Activated CD8-positive, alpha-beta T cell treated with anti-CD3 and anti-CD28 coated beads, Interleukin-2, amount 10 ng/mL, durations not matched to agents 7 days and 5 days (primary cell): ENCODE measurements at regions not wholly inside any gene's neighbourhood (a gene's known extent, or its start where the extent isn't known, plus 50 kb on each side); places are given as distances from the start of the nearest gene placed in this dataset.

Experiments used
- ATAC-seq: fragments of 150-1000 bp; cut with Tn5 transposase; one replicate; pipeline ENCODE4 v1.10.0; 2021; ENCODE audit warnings: moderate library complexity
- CTCF ChIA-PET: fragments of 350-600 bp; sonication (Branson Sonifier 250); formaldehyde crosslinking; loops from one replicate; lab custom pipeline; 2021; ENCODE audit warnings: antibody characterized with exemption; lab: Charles Lee
- POLR2A ChIA-PET: fragments of 350-600 bp; sonication (Branson Sonifier 250); formaldehyde crosslinking; loops from one replicate; lab custom pipeline; 2021; ENCODE audit warnings: antibody characterized with exemption; lab: Charles Lee
- DNase-seq: peaks from one replicate; pipeline ENCODE4 v3.0.0-alpha.2; 2020
- H3K27ac Mint-ChIP-seq: one replicate; pipeline ENCODE4 v1.8.0; 2021; ENCODE audit warnings: mild to moderate bottlenecking, mixed read lengths
- H3K27me3 Mint-ChIP-seq: one replicate; pipeline ENCODE4 v1.8.0; 2021; ENCODE audit warnings: low read depth, mixed read lengths
- H3K36me3 Mint-ChIP-seq: one replicate; pipeline ENCODE4 v1.8.0; 2021; ENCODE audit warnings: low read depth, mixed read lengths
- H3K4me1 Mint-ChIP-seq: one replicate; pipeline ENCODE4 v1.8.0; 2021; ENCODE audit warnings: low read depth, mixed read lengths
- H3K4me3 Mint-ChIP-seq: one replicate; pipeline ENCODE4 v1.8.0; 2021; ENCODE audit warnings: mild to moderate bottlenecking, mixed read lengths
- H3K9me3 Mint-ChIP-seq: one replicate; pipeline ENCODE4 v1.8.0; 2022; ENCODE audit warnings: mixed read lengths; ENCODE audit not compliant: insufficient read depth

DNA sequence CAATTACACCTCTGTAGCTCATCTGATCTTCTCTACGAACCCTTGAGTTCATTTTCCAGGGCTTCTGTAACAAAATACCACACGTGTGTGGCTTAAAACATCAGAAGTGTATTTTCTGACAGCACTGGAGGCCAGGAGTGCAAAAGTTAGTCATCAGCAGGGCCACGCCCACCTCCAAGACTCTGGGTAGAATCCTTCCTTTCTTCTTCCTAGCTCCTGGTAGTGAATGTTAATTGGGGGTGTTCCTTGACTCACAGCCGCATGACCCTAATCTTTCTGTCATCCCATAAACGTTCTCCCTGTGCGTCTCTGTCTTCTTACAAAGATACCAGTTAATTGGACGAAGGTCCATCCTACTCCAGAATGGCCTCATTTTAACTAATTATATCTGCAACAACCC lies 115.0 kb downstream of the TRIML1 start:
- POLR2A ChIA-PET: no interaction called here
- H3K27me3 Mint-ChIP-seq: no peaks in the 10 kb centered on the region

DNA sequence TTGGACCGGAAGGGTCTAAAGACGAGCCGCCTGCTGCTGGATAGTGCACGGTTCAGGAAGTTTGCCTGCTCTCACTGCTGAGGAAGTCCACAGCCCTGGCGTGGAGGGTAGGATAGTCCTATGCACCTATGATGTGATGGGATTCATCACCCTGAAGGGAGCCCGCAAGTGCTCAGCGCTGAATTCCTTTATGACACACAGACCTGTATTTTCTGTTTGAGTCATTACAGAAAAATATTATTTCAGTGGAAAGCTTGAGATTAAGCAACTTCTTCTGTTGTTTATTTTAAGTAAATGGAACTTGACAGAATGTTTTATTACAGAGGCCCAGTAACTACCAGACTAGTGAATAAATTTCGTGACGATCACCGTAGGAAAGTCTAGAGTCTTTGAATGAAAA lies 123.2 kb downstream of the TRIML1 start:
- Mint-ChIP-seq H3K27me3 (no peaks in the 10 kb centered on the region), H3K4me3 (no peak overlapping the region), H3K36me3 (no peaks in the 10 kb centered on the region), H3K4me1 (no peaks in the 10 kb centered on the region), H3K9me3 (peaks cover 10% of the 10 kb centered on the region), H3K27ac (no peak overlapping the region)
- no peak for DNase-seq
- ChIA-PET CTCF (no interaction called here), POLR2A (no interaction called here)
- no peak for ATAC-seq

More for the DNA sequence above, 115.0 kb downstream of the TRIML1 start:
- CTCF ChIA-PET: no interaction called here
- Mint-ChIP-seq H3K4me3 (no peak overlapping the region), H3K9me3 (peaks cover 10% of the 10 kb centered on the region), H3K36me3 (no peaks in the 10 kb centered on the region), H3K4me1 (no peaks in the 10 kb centered on the region), H3K27ac (no peak overlapping the region)
- no peak for DNase-seq
- ATAC-seq: no peak

DNA sequence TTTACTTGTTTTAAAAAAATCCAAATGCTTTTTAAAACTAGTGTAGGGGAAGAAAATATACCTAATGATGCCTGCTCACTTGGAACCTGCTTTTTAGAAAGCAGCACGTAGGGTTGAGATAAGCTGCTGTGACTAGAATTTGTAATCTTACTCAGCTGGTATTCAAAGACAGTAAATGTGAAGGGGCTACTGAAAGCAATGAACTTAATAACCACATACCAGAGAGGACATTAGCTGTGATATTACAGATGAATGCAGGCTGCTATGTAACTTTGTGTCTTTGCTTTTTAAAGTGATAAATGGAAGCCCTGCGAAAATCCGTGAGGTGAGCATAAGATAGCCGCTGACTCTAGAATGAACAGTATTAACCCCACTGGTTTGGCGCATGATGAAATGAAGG lies 124.1 kb downstream of the TRIML1 start:
- H3K4me3 Mint-ChIP-seq: no peak overlapping the region
- ATAC-seq: no peak
- H3K27ac Mint-ChIP-seq: no peak overlapping the region
- H3K4me1 Mint-ChIP-seq: no peaks in the 10 kb centered on the region
- no peaks in the 10 kb centered on the region for H3K27me3 Mint-ChIP-seq
- no peaks in the 10 kb centered on the region for H3K36me3 Mint-ChIP-seq
- H3K9me3 Mint-ChIP-seq: peaks cover 10% of the 10 kb centered on the region
- ChIA-PET POLR2A (no interaction called here), CTCF (no interaction called here)
- DNase-seq: no peak

DNA sequence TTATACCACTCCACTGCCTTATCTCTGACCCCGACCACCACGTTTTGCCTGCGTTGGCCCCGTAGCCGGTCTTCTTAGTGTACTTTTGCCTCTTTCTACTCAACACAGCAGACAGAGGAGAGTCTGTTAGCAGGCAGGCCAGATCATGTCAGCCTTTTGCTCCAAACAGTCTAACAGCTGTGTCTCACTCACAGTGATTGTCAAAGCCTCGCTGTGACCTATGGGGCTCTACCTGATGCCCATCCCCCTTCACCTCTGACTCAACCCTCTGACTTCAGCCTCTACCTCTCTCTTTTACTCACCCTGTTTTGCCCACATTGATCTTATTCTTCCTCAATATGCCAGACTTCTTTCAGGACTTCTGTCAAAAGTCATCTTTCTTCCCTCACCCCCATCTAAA lies 127.1 kb downstream of the TRIML1 start:
- ATAC-seq: no peak
- ChIA-PET POLR2A (no interaction called here), CTCF (no interaction called here)
- no peak for DNase-seq
- Mint-ChIP-seq H3K27me3 (no peaks in the 10 kb centered on the region), H3K4me3 (no peak overlapping the region), H3K4me1 (no peaks in the 10 kb centered on the region), H3K27ac (no peak overlapping the region), H3K36me3 (no peaks in the 10 kb centered on the region), H3K9me3 (peaks cover 10% of the 10 kb centered on the region)

DNA sequence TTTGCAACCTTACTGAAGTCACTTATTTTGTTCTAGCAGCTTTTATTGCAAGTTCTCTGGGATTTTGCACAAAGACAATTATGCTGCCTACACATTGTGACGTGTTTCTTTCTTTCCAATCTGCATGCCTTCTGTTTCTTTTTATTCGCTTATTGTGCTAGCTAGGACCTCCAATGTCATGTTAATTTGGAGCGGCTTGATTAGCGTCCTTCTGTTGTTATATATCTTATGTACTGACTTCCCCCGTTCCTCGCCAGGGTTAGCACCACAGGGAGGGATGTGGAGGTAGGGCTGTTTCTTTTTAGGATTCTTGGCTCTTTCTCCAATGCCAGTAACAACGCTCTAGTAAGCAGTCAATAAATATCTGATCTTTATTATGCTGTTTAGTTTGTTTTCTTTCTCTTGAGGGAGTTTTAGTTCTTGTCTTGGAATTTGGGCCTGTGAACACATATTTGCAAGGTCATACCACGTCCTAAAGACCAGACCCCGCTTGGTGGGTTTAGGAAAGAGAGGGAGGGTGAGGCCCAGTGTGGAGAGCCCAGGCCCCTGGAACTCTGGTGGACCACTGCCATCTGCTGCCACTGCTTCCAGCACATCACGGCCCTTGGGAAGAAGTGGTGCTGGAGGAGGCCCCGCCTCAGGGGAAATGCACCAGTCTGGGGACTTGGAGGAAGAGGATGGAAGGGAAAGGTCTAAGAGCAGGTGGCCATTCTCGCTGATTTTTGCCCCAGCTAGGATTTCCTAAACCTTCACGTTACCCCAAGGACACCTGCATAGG lies 129.1 kb downstream of the TRIML1 start:
- Mint-ChIP-seq H3K27ac (no peak overlapping the region), H3K4me1 (no peaks in the 10 kb centered on the region), H3K27me3 (no peaks in the 10 kb centered on the region), H3K36me3 (no peaks in the 10 kb centered on the region), H3K9me3 (peaks cover 10% of the 10 kb centered on the region), H3K4me3 (no peak overlapping the region)
- ATAC-seq (no peak), DNase-seq (no peak)
- POLR2A ChIA-PET: no interaction called here
- CTCF ChIA-PET: no interaction called here

DNA sequence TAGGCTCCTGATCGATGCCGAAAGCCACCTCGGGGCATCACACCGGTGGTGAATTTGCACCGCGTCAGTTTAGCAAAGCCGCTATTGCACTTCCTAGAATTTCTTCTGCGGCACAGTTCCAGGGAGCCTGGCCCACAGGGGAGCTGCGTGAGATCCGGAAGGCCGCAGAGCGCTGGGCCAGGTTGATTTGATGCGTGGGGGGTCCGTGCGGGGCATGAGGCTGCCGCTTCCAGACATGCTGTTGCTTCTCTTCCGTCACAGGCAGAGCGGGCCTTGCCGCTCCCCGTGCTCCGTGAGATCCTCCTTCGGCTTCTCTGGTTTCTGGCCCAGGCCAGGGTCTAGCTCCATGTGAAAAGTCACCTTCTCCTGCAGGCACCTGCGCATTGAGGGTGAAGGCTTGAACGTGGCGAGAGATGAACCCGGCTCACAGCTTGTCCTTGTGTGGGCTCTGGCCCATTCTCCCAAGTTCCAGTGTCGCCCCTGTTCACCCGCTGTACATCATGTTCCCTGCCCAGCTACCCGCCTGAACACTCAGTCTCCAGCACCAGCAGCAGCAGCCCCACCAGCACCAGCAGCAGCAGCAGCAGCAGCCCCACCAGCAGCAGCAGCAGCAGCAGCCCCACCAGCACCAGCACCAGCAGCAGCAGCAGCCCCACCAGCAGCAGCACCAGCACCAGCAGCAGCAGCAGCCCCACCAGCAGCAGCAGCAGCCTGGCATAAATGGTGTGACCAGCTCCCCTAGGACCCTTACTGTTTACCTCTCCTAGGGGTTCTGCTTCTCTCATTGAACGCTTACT lies 131.2 kb downstream of the TRIML1 start:
- peaks cover 10% of the 10 kb centered on the region for H3K9me3 Mint-ChIP-seq
- no peak for DNase-seq
- CTCF ChIA-PET: no interaction called here

DNA sequence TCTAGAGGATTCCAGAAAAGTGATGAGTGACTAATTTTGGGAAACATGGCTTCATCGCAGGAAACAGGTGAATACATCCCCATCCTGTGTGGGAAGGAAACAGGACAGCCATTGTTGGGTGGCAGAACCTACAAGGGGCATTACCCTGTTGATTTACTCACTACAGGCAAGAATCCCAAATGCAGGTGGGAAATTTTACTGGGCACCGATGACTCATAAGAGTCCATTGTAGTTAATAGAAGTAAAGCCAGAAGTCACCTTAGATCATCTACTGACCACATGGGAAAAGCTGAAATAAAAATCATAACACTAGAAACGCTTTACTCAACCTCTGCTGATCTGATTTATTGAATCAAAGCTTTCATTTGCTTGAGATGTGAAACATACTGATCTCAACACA lies 136.4 kb downstream of the TRIML1 start:
- H3K27me3 Mint-ChIP-seq: no peaks in the 10 kb centered on the region
- POLR2A ChIA-PET: no interaction called here
- no peak overlapping the region for H3K4me3 Mint-ChIP-seq
- no peaks in the 10 kb centered on the region for H3K36me3 Mint-ChIP-seq
- DNase-seq: no peak
- no peaks in the 10 kb centered on the region for H3K4me1 Mint-ChIP-seq
- CTCF ChIA-PET: no interaction called here
- peaks cover 5% of the 10 kb centered on the region for H3K9me3 Mint-ChIP-seq
- ATAC-seq: no peak
- no peak overlapping the region for H3K27ac Mint-ChIP-seq

More for the DNA sequence above, 131.2 kb downstream of the TRIML1 start:
- H3K4me1 Mint-ChIP-seq: no peaks in the 10 kb centered on the region
- ATAC-seq: no peak
- POLR2A ChIA-PET: no interaction called here
- H3K4me3 Mint-ChIP-seq: no peak overlapping the region
- no peaks in the 10 kb centered on the region for H3K27me3 Mint-ChIP-seq
- no peaks in the 10 kb centered on the region for H3K36me3 Mint-ChIP-seq
- H3K27ac Mint-ChIP-seq: no peak overlapping the region

DNA sequence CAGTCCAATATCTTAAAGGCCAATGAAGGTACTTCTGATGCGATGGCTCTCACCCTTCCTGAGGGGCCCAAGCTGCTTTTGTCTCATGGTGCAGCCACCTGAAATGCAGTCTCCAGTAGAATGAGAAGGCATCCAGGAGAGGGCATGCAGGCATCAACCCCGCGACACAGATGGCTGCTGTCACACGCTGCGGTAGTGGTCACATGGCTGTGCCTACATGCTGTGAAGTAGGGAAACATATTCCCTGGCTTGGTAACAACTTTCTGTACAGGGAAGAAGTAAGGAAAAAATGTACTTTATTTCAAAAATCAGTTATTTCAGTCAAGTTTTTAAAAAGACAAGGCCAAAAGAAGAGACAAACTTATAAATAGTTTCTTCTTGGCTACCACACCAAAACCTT lies 139.9 kb downstream of the TRIML1 start:
- no peak for DNase-seq
- Mint-ChIP-seq H3K27ac (no peak overlapping the region), H3K36me3 (no peaks in the 10 kb centered on the region), H3K4me3 (no peak overlapping the region), H3K9me3 (peaks cover 5% of the 10 kb centered on the region), H3K4me1 (no peaks in the 10 kb centered on the region), H3K27me3 (no peaks in the 10 kb centered on the region)
- no peak for ATAC-seq
- ChIA-PET POLR2A (no interaction called here), CTCF (no interaction called here)

DNA sequence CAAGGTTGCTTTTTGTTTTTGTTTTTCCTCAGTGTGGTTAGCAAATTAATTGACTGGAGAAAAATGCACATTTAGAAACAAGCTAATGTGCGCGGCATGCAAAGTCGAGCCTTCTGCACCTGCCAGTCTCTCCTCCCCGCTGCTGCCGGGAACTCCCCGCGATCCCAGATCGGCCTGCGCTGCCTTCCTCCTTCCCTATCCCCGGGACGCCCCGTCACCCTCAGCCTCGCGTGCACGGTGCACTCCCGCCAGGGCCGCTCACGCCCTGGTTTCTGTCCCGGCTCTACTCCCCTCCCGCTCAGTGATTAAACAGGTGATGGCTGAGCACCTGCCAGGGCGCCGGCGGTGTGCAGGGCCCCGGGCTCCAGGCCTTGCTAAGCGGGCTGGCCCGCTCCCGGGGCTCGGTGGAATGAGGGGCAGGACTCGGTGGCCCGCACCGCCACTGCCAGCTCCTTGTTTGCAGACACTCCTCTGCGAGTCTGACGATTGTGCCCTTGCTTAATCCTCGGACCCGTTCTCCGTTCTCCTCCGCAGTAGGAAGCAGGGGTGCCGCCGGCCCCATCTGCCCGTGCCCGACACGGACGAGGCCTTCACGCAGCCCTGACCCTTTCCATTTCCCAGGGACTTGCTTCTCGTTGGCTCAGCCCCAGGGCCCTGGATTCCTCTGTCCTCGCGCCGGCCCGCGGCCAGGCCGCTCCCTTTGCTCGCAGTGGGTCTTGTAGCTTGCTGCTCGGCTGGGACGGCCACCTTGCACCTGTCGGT lies 143.4 kb downstream of the TRIML1 start:
- ATAC-seq: no peak
- peaks cover 16% of the 10 kb centered on the region for H3K9me3 Mint-ChIP-seq

DNA sequence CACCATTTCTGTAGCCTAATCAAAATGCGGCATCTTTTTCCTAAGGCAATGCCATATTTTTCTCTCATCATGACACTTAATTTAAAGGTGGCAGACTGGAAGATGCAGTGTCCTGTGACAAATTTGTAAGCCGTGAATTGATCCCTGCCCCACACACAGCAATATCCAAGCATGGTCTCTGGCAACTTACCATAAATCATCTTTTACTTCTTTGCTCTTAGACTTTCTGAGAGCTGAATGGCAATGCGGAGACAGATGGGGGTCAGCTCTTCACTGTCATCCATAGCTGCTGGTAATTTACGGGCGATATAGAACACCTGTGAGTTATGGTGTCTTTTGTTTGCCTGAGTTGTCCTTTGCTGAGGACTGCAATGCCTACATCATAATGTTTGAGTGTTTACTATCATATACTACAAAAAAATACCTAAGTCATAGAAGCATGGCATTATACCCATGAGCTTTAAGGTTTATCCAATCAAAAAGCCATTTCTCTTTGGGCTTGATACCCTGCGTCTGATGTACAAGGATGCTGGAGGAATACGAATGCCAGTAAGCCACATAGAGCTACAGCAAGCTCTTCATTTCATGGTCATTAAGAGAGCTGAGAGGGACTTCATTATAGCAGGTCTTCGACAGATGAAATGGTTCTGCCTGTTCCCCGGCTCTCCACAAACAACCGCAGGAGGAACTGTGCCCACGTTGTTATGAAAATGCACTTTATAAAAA lies 148.1 kb downstream of the TRIML1 start:
- H3K27ac Mint-ChIP-seq: no peak overlapping the region

More for the DNA sequence above, 143.4 kb downstream of the TRIML1 start:
- H3K4me3 Mint-ChIP-seq: no peak overlapping the region
- ChIA-PET CTCF (no interaction called here), POLR2A (no interaction called here)
- no peaks in the 10 kb centered on the region for H3K4me1 Mint-ChIP-seq
- no peak overlapping the region for H3K27ac Mint-ChIP-seq
- no peak for DNase-seq
- H3K27me3 Mint-ChIP-seq: no peaks in the 10 kb centered on the region
- H3K36me3 Mint-ChIP-seq: no peaks in the 10 kb centered on the region

DNA sequence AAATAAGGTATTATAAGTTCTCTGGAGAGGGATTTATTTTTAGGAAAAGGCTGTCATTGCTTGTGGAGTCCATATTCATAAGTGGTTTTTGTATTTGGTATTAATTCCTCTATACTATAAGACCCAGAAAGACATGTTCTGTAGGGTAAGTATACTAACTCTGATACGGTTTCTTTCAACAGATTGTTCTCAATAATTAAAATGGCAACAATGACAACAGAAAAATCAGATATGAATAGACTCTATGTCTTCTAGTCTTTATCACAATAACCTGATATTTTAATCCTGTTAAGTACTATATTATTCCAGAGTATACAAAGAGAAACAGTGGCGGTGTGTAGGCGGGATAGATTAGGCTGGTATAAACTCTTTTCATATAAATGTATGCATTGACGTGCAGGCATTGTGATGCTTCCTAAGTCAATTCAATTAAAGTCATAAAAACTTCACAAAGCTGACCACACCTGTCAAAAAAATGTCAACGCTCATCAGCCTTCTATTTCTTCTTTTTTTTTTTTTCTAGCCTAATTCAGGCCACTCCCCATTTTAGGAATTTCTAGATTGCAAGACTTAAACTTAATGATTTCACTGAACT lies 150.4 kb downstream of the TRIML1 start:
- POLR2A ChIA-PET: no interaction called here
- ATAC-seq: no peak
- Mint-ChIP-seq H3K9me3 (peaks cover 16% of the 10 kb centered on the region), H3K4me3 (no peak overlapping the region), H3K27ac (no peak overlapping the region), H3K36me3 (no peaks in the 10 kb centered on the region), H3K4me1 (no peaks in the 10 kb centered on the region), H3K27me3 (no peaks in the 10 kb centered on the region)
- CTCF ChIA-PET: no interaction called here
- no peak for DNase-seq

More for the DNA sequence above, 148.1 kb downstream of the TRIML1 start:
- DNase-seq (no peak), ATAC-seq (no peak)
- POLR2A ChIA-PET: no interaction called here
- no peaks in the 10 kb centered on the region for H3K4me1 Mint-ChIP-seq
- no peaks in the 10 kb centered on the region for H3K36me3 Mint-ChIP-seq
- no peaks in the 10 kb centered on the region for H3K27me3 Mint-ChIP-seq
- CTCF ChIA-PET: no interaction called here
- H3K9me3 Mint-ChIP-seq: peaks cover 16% of the 10 kb centered on the region
- no peak overlapping the region for H3K4me3 Mint-ChIP-seq
